ENCODE measurements at regions not wholly inside any gene's neighbourhood (a gene's known extent, or its start where the extent isn't known, plus 50 kb on each side); places are given as distances from the start of the nearest gene placed in this dataset.

GRCh38 chr7:18103436-18104218 is 76.0 kb upstream of the PRPS1L1 start:
- TF ChIP-seq CTCF (IDR thresholded peaks at IDR 0.05; ENCODE audit: low read depth, low read length) (no peak), EZH2phosphoT487 (IDR thresholded peaks at IDR 0.05; ENCODE audit: low read depth) (no peak)
